Activated CD4-positive, alpha-beta T cell treated with anti-CD3 and anti-CD28 coated beads, Interleukin-10, Interleukin-2, amounts not matched to agents 100 ng/mL and 50 ng/mL, durations not matched to agents 16 hours and 8 hours (primary cell): ENCODE measurements at regions not wholly inside any gene's neighbourhood (a gene's known extent, or its start where the extent isn't known, plus 50 kb on each side); places are given as distances from the start of the nearest gene placed in this dataset.
"Not testable (repeated sequence)": the region's sequence is repeated elsewhere in the genome, so short reads cannot be mapped to it uniquely, and the experiment has no call there.

ENCODE experiments used
- DNase-seq: peaks from one replicate; pipeline ENCODE4 v3.0.0-alpha.2; 2020

DNA sequence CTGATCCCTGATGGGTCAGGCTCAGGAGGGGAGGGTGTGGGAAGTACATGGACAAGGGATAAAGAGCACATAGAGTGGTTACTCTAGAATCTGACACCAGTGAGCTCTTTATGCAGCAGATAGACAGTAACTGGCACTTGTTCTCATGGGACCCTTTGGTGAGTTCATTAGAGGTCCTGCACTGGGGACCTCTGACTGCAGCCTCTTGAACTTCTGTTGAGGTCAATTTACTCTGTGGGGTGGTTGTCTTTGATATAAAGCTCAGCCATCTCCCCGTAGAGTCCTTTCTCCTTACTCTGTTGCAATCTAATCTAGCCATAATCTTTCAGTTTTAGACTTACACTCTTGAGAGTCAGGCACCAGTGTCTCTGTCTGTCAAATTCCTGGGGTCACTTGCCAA lies 222.4 kb downstream of the GPAT3 start:
- no peak for DNase-seq

DNA sequence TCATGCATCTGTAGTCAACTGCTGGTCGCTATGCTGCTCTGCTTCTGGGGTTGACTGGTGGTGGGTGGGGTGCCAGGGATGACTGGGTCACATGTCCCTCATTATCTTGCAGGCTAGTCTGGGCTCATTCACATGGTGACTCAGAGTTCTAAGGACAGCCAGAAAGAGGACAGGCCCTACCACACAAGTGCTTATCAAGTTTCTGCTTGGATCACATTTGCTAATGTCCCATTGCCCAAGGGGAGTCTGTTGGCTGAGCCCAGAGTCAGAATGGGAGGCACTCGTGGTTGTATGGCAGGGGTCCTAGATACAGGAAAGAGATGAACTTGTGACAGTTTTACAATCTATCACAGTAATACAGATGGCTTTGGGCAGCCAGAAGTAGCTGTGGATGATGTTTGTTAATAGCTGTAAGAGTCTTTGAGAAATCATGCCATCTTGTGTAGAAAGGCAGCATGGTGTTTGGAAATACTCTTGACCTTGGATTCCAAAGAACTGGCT lies 221.3 kb downstream of the GPAT3 start:
- DNase-seq = no peak

GRCh38 chr4:83753260-83753659 lies 217.4 kb downstream of the GPAT3 start:
- no peak for DNase-seq

- no peak for DNase-seq
Observed at GRCh38 chr4:83751336-83751949, 215.5 kb downstream of the GPAT3 start.

DNA sequence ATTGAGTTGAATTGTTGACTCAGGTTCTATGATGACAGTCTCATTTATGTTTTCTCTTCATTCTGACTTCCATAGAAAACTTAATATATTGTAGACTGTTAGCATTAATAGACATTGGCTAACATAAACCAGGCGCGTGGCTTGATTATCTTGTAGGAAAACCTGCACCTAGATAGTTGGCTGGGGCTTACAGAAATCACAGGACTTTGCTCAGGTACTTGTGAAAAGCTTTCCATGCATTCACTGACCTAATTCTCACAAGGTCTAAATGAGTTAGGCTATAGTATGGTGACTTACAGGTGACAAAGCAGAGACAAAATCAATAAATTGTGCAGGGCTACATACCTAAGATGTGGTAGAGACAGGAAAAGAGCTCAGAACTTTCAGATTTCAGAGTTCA lies 212.8 kb downstream of the GPAT3 start:
- no peak for DNase-seq

DNA sequence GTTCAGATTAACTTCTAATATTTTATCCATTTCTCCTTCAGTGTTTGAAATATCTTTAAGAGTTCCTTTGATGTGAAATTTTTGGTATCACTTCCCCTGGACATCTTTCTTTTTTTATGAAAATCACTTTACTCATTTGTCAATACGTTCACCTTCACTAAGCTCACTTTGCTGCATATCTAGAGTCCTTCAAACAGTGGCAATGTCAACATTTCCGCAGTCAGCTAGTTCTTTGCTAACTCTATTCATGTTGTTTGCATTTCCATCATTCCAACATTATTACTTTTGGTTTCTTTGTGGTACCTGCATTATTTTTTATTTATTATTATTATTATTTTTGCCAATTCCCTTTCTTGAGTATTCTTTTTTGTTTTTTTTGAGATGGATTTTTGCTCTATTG lies 203.0 kb downstream of the GPAT3 start:
- DNase-seq = no peak

DNA sequence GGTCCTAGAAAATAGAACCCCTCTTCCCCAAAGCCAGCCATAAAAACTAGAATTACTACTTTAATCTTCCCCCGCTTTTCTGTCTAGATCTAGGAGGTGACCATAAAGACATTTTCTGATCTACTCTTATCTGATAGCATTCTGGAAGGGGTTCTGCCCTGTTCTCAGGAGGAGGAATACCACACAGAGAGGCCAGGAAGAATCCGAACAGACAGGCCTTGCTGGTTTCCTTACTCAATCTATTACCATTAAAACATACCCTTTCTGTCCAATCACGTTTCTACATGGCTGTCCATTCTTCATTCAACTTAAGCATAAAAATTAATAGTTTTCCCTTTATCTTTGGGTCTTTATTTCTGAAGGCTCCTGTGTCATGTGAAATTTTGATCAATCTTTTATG lies 198.7 kb downstream of the GPAT3 start:
- no peak for DNase-seq

DNA sequence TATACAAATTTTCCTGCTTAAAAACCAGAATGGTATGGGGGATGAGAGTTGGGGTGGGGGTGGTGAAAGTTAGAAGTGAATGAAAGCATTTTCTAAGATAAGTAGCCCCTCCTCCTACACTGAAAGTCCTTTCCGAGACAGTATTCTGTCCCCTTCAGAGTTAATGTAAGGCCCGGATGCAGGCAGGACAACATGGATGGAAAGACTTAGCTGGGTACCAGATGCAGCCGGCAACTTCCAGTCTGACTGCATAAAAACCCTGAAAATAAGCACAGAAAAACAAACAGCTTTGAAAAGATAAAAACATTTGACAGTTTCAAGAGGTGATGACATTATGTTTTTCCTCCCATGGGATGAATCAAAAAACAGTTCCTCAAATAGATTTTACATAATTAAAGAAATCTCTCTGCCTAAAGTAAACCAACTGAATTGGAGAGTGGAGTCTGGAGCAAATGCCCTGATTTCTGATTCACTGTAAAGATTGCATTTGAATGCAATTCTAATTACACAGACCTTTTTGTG lies 196.3 kb downstream of the GPAT3 start:
- DNase-seq = no peak

DNA sequence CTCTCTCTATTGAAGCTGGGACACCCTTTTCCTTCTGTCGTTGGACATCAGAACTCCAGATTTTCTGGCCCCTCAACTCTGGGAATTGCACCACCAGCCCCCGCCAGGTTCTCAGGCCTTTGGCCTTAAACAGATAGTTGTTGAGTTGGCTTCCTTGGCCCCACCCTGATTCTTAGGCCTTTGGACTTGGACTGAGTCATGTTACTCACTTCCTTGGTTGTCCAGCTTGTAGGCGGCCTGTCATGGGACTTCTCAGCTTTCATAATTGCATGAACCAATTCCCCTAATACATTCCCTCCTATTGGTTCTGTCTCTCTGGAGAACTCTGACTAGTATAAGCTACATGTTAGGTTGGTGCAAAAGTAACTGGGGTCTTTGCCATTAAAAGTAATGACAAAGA lies 195.7 kb downstream of the GPAT3 start:
- DNase-seq = no peak

DNA sequence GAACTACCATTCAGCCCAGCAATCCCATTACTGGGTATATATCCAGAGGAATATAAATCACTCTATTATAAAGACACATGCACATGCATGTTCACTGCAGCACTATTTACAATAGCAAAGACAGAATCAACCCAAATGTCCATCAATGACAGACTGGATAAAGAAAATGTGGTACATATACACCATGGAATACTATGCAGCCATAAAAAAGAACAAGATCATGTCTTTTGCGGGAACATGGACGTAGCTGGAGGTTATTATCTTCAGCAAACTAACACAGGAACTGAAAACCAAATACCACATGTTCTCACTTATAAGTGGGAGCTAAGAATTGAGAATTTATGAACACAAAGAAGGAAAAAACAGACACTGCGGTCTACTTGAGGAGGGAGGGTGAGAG lies 195.1 kb downstream of the GPAT3 start:
- DNase-seq = not testable (repeated sequence)

- no peak for DNase-seq
Observed at GRCh38 chr4:83728191-83728590, 192.3 kb downstream of the GPAT3 start.

GRCh38 chr4:83725336-83726085 lies 189.6 kb downstream of the GPAT3 start:
- DNase-seq = no peak

GRCh38 chr4:83724485-83725335 lies 188.8 kb downstream of the GPAT3 start:
- no peak for DNase-seq

- no peak for DNase-seq
Observed at GRCh38 chr4:83723609-83724008, 187.7 kb downstream of the GPAT3 start.

- no peak for DNase-seq
Observed at GRCh38 chr4:83722730-83723269, 186.9 kb downstream of the GPAT3 start.

DNA sequence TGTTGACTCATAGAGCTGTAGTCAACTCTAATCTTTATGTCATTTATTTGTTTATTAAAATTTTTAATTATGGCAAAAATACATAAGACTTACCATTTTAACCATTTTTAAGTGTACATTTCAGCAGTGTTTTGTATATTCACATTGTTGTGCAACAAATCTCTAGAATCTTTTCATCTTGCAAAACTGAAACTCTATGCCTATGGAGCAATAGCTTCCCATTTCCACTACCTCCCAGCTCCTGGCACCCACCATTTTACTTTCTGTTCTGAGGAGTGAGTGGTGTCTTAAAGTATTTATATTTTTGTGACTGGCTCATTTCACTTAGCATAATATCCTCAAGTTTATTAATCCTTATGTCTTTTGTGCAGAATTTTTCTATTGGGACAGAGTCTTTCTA lies 181.0 kb downstream of the GPAT3 start:
- DNase-seq = no peak

DNA sequence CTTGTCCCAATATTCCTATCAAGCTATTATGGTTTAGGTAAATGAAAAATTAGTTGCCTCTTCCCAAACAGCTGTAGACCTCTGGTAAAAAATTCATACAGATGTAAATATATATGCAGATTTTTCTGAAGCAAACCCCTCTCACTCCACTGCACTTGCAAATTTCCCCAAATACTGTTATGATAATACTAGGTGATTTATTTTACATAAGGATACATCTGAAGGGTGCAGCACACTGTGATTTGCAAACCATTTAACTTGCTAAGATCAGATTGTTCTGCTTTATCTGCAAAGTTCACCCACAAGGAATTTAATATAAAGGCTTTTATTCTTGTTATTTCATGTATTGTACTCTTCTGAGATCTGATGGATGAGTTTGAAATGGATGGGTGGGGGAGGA lies 177.0 kb downstream of the GPAT3 start:
- no peak for DNase-seq

GRCh38 chr4:83709627-83710026 lies 173.7 kb downstream of the GPAT3 start:
- DNase-seq = no peak

GRCh38 chr4:83708500-83709175 lies 172.7 kb downstream of the GPAT3 start:
- no peak for DNase-seq

DNA sequence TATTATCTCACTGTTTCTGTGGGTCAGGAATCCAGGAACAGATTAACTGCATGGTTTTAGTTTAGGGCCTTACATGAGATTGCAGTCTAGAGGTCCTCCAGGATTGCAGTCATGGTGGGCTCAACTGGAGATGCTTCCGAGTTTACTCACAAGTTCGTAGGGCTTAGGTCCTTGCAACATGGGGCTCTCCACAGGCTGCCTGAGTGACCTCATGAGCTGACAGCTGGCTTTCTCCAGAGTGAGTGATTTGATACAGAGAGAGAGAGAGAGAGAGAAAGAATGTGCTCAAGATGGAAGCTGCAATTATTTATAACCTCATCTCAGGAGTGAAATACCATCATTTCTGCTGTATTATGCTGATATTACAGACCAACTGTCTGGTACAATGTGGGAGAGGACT lies 168.9 kb downstream of the GPAT3 start:
- no peak for DNase-seq

DNA sequence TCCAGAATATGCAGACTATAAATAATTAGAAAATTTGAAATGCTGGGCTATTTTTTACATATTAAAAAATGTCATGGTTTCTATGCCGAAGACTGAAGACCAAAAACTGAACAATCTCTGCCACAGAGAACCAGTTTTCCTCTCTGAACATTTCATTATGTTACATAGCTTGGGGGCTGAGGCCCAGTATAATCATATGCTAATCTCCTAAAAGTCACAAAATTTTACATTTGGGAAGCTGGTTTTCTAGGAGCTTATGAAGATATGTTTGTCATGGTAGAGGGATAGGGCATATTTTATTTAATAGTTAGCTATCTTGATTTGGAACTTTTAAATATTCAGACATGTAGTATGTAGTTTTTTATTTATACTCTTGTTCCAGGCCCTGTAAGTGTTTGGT lies 167.8 kb downstream of the GPAT3 start:
- no peak for DNase-seq

DNA sequence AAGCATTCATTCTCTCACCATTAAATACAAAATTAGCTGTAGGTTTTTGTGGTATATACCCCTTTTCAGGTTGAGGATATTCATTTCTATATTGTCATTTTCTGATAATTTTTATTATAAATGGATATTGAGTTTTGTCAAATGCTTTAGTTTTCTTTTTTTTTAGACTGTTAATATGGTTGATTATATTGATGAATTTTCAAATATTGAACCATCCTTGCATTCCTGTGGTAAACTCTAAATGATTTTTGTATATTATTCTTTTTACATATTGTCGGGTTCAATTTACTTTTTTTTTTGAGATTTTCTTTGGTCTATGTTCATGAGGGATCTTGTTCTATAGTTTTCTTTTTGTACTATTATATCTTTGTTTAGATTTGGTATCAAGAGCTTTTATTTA lies 165.1 kb downstream of the GPAT3 start:
- DNase-seq = no peak

- DNase-seq = no peak
Observed at GRCh38 chr4:83699358-83699757, 163.4 kb downstream of the GPAT3 start.
